CD4-positive, alpha-beta T cell (primary cell): ENCODE measurements at regions not wholly inside any gene's neighbourhood (a gene's known extent, or its start where the extent isn't known, plus 50 kb on each side); places are given as distances from the start of the nearest gene placed in this dataset.
"Not testable (repeated sequence)": the region's sequence is repeated elsewhere in the genome, so short reads cannot be mapped to it uniquely, and the experiment has no call there.

Experiments
- ATAC-seq: fragments of 200-7000 bp; cut with Tn5 transposase; one replicate; pipeline ENCODE4 v1.10.0; 2022; ENCODE audit warnings: mild to moderate bottlenecking; ENCODE audit not compliant: poor library complexity
- CTCF ChIA-PET: fragments of 350-600 bp; sonication (Branson Sonifier 250); formaldehyde crosslinking; loops from one replicate; lab custom pipeline; 2021; ENCODE audit warnings: antibody characterized with exemption, inconsistent platforms; lab: Charles Lee
- POLR2A ChIA-PET: fragments of 350-600 bp; sonication (Branson Sonifier 250); formaldehyde crosslinking; loops from one replicate; lab custom pipeline; 2021; ENCODE audit warnings: antibody characterized with exemption, inconsistent platforms; lab: Charles Lee
- DNase-seq, 14 experiments: peaks; one replicate each; pipeline ENCODE4 v3.0.0-alpha.2; 2013 to 2020; ENCODE audit warnings: mixed read lengths in 2 of 14
- H3K27ac ChIP-seq, 2 donors: one replicate each; pipeline versions ENCODE4 v1.5.1 to v1.7.0; 2013; ENCODE audit warnings: low read length in 2 of 2, low read depth in 1 of 2, mild to moderate bottlenecking in 1 of 2
- H3K27me3 ChIP-seq, 2 experiments: 1 replicate in 1 of 2; 2 replicates in 1 of 2; pipeline versions ENCODE4 v1.6.1 to v1.7.0; 2013; ENCODE audit warnings: low read length in 2 of 2, control low read depth in 1 of 2, mild to moderate bottlenecking in 1 of 2, moderate library complexity in 1 of 2; ENCODE audit not compliant: insufficient read depth in 2 of 2, control insufficient read depth in 1 of 2
- H3K36me3 ChIP-seq: one replicate; pipeline ENCODE4 v1.6.1; 2013; ENCODE audit warnings: low read length, control low read depth; ENCODE audit not compliant: insufficient read depth
- H3K4me1 ChIP-seq: one replicate; pipeline ENCODE4 v1.6.1; 2013; ENCODE audit warnings: low read length, control low read depth; ENCODE audit not compliant: insufficient read depth
- H3K4me3 ChIP-seq: one replicate; pipeline ENCODE4 v1.5.1; 2013; ENCODE audit warnings: mild to moderate bottlenecking, low read length, moderate library complexity
- H3K9me3 ChIP-seq, 2 experiments: 1 replicate in 1 of 2; 2 replicates in 1 of 2; pipeline versions ENCODE4 v1.6.1 to v1.7.0; 2013; ENCODE audit warnings: low read length in 2 of 2, mild to moderate bottlenecking in 2 of 2, control low read depth in 1 of 2, moderate library complexity in 1 of 2; ENCODE audit not compliant: control insufficient read depth in 1 of 2, insufficient read depth in 1 of 2
- H3K27ac Mint-ChIP-seq: one replicate; pipeline ENCODE4 v1.8.0; 2020; ENCODE audit warnings: mixed read lengths
- H3K27me3 Mint-ChIP-seq: one replicate; pipeline ENCODE4 v1.8.0; 2021; ENCODE audit warnings: mixed read lengths
- H3K36me3 Mint-ChIP-seq: one replicate; pipeline ENCODE4 v1.8.0; 2021; ENCODE audit warnings: low read depth, mixed read lengths
- H3K4me1 Mint-ChIP-seq: one replicate; pipeline ENCODE4 v1.8.0; 2021; ENCODE audit warnings: low read depth, mixed read lengths
- H3K4me3 Mint-ChIP-seq: one replicate; pipeline ENCODE4 v1.8.0; 2020; ENCODE audit warnings: mild to moderate bottlenecking, mixed read lengths
- H3K9me3 Mint-ChIP-seq: one replicate; pipeline ENCODE4 v1.8.0; 2020; ENCODE audit warnings: mixed read lengths
- CTCF ChIP-seq: fragments of 200-600 bp; IDR thresholded peaks from one replicate; pipeline ENCODE4 v1.8.0; 2022; ENCODE audit warnings: antibody characterized with exemption, mild to moderate bottlenecking
- intact Hi-C, 2 experiments: fragments of 100-400 bp; cut with DNase I in 1 of 2; cut with micrococcal nuclease in 1 of 2; formaldehyde crosslinking; loops; one replicate each; pipeline versions ENCODE4 v1.15.1 to v1.9.0; 2023 to 2025; cut with DNase I, micrococcal nuclease

- H3K27ac ChIP-seq, result no peak overlapping the region
- Mint-ChIP-seq H3K27me3 (no peaks in the 10 kb centered on the region), H3K4me1 (no peaks in the 10 kb centered on the region), H3K9me3 (peaks cover 7% of the 10 kb centered on the region), H3K36me3 (no peaks in the 10 kb centered on the region), H3K4me3 (no peak overlapping the region), H3K27ac (no peak overlapping the region)
- H3K9me3 ChIP-seq, result no peaks in the 10 kb centered on the region
- intact Hi-C loops, result loop anchor here in 1 of 2 experiments (10.0 kb wide), 1 partner anchor 69 kb away; the partner anchor contains the start of gene APBB1IP
- no peak for ATAC-seq
- CTCF ChIA-PET, result interaction anchor here (0.5 kb wide), 1 partner anchor 700 kb away, joined by 3 read pairs; no protein-coding TSS in a partner anchor
- peak in 2 of 14 experiments; percentile 13 to 31 for DNase-seq
- TF ChIP-seq CTCF, result no peak
- H3K27me3 ChIP-seq, result no peaks in the 10 kb centered on the region
- H3K4me3 ChIP-seq, result no peak overlapping the region
- H3K36me3 ChIP-seq, result no peaks in the 10 kb centered on the region
- POLR2A ChIA-PET, result no interaction called here
- no peaks in the 10 kb centered on the region for H3K4me1 ChIP-seq
Observed at GRCh38 chr10:26365681-26366358, 72.3 kb upstream of the APBB1IP start.

- DNase-seq, H3K4me3 ChIP-seq, H3K27ac Mint-ChIP-seq, H3K9me3 Mint-ChIP-seq, CTCF ChIA-PET, H3K36me3 ChIP-seq, H3K4me1 Mint-ChIP-seq, H3K27me3 ChIP-seq, POLR2A ChIA-PET, H3K4me3 Mint-ChIP-seq, H3K27me3 Mint-ChIP-seq, H3K9me3 ChIP-seq, H3K27ac ChIP-seq, ATAC-seq, H3K36me3 Mint-ChIP-seq, H3K4me1 ChIP-seq: not testable (repeated sequence)
- intact Hi-C loops, result loop anchor here in 1 of 2 experiments (10.0 kb wide), 1 partner anchor 68 kb away; the partner anchor contains the start of gene APBB1IP
Observed at GRCh38 chr10:26367035-26367434, 71.1 kb upstream of the APBB1IP start.

- H3K4me3 ChIP-seq, result no peak overlapping the region
- H3K27ac ChIP-seq, result no peak overlapping the region
- Mint-ChIP-seq H3K36me3 (no peaks in the 10 kb centered on the region), H3K27ac (no peak overlapping the region), H3K27me3 (no peaks in the 10 kb centered on the region), H3K4me3 (no peak overlapping the region), H3K9me3 (peaks cover 8% of the 10 kb centered on the region), H3K4me1 (no peaks in the 10 kb centered on the region)
- intact Hi-C loops, result loop anchor here in 1 of 2 experiments (10.0 kb wide), 1 partner anchor 67 kb away; the partner anchor contains the start of gene APBB1IP
- POLR2A ChIA-PET, result no interaction called here
- H3K36me3 ChIP-seq, result no peaks in the 10 kb centered on the region
- H3K9me3 ChIP-seq, result no peaks in the 10 kb centered on the region
- no peaks in the 10 kb centered on the region for H3K27me3 ChIP-seq
- H3K4me1 ChIP-seq, result no peaks in the 10 kb centered on the region
- DNase-seq (peak in 10 of 14 experiments; percentile 7 to 55 (median 22)), ATAC-seq (no peak)
- CTCF ChIA-PET, result interaction anchor here (0.5 kb wide), 1 partner anchor 88 kb away, joined by 4 read pairs; no protein-coding TSS in a partner anchor
- no peak for TF ChIP-seq CTCF
Observed at GRCh38 chr10:26367771-26368170, 70.4 kb upstream of the APBB1IP start.
